ENCODE measurements at regions not wholly inside any gene's neighbourhood (a gene's known extent, or its start where the extent isn't known, plus 50 kb on each side); places are given as distances from the start of the nearest gene placed in this dataset.

DNA sequence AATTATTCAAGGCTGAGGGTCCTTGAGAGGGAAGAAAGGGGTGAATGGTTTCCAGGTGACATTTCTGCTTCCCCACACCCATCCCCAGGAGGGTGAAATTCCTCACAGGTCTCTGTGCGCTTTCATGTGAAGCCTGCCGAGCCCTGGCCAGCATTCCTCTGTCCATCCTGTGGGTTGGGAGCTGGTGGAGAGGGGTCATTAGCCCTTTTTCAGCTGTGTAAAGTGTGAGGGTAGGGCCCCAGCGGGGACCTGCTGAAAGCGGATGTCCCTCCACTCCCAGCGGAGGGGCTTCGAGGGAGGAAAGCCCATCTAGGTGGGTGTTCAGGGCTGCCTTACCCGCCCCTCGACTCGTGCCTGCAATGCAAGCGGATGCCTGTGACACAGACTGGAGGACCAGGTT is 53.3 kb upstream of the DLX4 start:
- TF ChIP-seq, protein P1, sequence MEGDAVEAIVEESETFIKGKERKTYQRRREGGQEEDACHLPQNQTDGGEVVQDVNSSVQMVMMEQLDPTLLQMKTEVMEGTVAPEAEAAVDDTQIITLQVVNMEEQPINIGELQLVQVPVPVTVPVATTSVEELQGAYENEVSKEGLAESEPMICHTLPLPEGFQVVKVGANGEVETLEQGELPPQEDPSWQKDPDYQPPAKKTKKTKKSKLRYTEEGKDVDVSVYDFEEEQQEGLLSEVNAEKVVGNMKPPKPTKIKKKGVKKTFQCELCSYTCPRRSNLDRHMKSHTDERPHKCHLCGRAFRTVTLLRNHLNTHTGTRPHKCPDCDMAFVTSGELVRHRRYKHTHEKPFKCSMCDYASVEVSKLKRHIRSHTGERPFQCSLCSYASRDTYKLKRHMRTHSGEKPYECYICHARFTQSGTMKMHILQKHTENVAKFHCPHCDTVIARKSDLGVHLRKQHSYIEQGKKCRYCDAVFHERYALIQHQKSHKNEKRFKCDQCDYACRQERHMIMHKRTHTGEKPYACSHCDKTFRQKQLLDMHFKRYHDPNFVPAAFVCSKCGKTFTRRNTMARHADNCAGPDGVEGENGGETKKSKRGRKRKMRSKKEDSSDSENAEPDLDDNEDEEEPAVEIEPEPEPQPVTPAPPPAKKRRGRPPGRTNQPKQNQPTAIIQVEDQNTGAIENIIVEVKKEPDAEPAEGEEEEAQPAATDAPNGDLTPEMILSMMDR (IDR thresholded peaks at IDR 0.05): no peak
- TF ChIP-seq POLR2A (IDR thresholded peaks at IDR 0.05): no peak

Measured in Peyer's patch (tissue), 4 donors.